HG03558 (cell line): ENCODE measurements at regions not wholly inside any gene's neighbourhood (a gene's known extent, or its start where the extent isn't known, plus 50 kb on each side); places are given as distances from the start of the nearest gene placed in this dataset.

Experiments used
- ATAC-seq: cut with Tn5 transposase; IDR thresholded peaks from one replicate; pipeline ENCODE4 v1.9.1; 2021; ENCODE audit warnings: moderate number of reproducible peaks; ENCODE audit not compliant: unreplicated experiment; ENCODE audit errors: extremely low read depth

- no peak for ATAC-seq
These were observed 369.1 kb downstream of the FGF9 start for GRCh38 chr13:22039961-22040360.

- no peak for ATAC-seq
These were observed 370.0 kb downstream of the FGF9 start for GRCh38 chr13:22040810-22041364.

DNA sequence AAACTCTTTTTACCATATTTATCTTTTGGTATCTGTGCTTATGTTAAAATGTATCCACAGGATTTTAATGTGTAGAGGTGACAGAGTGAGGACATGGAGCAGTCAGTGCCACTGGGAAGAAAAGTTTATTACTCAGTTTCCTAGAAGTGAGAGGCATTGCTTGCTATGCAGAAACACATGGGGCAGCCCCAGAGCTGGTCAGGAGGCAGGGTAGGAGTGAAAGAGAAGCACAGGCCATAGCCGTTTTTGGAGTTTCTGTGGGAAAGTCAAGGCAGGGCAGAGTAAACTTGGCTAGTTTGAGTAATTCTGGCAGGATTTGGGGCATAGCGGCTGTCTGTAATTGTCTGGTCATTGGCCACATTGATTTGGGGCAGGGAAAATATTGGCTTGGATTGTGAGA lies 370.9 kb downstream of the FGF9 start:
- ATAC-seq = no peak

DNA sequence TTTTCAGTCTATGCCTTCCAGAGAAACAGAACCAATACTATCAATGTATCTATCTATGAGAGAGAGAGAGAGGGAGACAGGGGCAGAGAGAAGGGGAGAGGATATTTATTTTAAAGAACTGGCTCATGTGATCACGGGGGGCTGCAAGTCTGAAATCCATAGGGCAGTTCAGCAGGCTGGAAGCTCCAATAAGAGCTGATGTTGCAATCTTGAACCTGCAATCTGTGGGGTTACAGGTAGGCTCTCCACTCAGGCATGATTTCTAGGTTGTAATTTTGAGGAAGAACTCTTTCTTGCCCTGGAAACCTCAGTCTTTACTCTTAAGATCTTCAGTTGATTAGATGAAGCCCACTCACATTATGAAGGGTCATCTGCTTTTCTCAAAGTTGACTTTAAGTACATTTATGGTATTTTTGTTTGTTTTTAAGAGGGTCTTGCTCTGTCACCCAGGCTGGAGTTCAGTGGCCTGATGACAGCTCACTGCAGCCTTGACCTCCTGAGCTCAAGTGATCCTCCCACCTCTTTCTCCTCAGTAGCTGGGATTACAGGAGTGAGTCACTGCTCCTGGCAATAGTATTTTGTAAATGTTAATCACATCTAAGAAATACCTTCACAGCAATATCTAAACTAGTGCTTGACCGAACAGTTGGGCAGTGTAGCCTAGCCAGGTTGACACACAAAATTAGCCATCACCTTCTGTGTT lies 376.4 kb downstream of the FGF9 start:
- ATAC-seq = no peak

DNA sequence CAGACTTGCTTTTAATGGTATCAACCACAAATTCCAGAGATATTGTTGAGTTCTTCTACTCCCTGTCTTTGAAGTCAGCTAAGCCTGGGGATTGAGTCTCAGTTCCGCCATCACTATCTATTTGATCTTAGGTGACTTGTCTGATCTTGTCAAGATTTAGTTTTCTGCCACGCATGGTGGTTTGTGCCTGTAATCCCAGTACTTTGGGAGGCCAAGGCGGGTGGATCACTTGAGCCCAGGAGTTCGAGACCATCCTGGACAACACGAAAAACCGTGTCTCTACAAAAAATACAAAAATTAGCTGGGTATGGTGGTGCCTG lies 376.9 kb downstream of the FGF9 start:
- no peak for ATAC-seq

DNA sequence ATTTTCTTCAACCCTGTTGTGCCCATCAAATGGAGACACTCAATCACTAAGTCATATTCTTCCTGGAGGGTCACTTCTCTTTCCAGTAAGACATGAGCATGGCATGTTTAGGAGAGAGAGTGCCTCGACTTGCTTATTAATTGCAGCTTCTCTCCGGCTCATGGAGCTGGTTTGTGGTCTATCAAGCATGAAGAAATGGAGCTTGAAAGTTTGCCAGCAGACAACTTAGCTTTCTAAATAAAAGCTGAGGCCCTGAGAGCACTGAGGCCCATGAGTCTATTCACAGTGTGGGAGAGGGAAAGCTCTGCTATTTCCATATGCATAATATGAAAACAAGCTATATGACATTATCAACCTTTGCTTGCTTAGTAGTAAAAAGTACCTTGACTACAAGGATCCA lies 378.5 kb downstream of the FGF9 start:
- ATAC-seq = no peak

DNA sequence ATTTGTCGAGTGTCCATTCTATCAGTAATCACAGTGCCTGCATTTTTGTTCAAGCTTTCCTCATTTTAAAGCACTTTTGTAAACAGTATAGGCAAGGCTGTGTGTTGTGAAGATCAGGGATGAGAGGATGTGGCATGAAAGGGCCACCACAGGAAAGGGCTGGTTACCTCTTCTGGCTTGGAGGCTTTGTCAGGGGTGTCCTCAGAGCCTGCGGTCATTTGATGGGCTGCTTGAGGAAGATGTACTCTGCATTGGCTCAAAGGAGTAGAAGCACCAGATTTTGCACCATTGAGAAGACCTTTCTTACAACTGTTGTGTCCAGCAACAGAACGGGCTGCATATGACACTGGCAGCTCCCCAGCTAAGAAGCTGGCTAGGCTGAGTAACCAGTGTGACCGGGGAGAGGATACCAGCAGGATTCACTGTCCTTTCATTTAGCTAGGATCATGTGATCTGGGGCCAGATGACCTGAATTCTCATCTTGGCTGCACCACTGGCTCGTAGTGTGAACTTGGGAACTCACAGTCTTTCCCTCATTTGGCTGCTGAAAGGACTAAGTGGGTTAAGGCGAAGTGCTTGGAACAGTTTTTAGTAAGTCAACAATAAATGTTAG lies 380.2 kb downstream of the FGF9 start:
- ATAC-seq = no peak

- ATAC-seq = no peak
These were observed 382.2 kb downstream of the FGF9 start for GRCh38 chr13:22053053-22053452.

GRCh38 chr13:22055259-22055658 lies 384.4 kb downstream of the FGF9 start:
- ATAC-seq = no peak

- no peak for ATAC-seq
These were observed 389.3 kb downstream of the FGF9 start for GRCh38 chr13:22060187-22060586.

DNA sequence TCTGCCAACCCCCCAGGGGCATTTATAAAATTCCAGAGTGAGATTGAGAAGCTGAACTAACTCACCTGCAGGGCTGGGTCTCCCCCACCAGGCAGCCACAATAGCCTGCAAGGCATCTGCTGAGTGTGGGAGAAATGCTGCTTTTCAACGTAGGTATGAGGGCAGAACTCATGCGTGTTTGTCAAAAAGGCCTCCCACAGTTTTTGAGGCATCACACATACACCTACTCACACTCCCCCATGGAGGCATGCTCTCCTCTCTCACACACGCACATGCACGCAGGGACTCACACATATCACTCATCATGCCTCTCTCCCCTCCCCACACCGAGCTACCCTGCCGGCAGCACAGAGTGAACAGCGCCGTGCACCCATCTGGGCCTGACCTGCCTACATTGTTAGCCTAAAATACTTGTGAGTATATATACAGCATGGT lies 390.5 kb downstream of the FGF9 start:
- ATAC-seq = peak; percentile 31

DNA sequence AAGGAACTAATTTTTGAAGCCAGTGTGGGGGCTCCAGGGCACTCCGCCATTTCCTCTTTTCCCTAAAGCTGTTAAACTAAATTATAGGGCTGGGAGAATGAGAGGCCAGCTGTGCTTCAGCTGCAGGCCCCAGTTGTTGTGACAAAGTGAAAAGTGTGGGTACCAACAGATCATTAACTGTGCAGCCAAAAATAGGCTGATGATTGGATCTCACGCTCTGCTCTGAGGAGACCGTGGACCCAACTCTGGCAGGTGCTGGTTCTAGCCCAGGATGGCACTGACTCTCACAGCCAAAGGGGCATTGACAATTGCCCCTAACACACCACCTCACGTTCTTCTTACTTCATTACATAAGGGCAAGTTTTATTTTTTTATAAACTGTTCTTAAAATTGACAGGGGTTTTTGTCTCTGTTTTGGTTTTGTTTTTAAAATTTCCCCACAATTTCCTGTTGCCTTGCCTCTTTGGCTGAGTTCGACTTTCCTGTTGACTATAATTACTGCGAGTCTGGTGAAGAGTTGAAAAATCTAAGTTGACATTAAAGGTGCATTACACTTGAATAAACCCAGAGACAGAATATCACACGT lies 391.0 kb downstream of the FGF9 start:
- ATAC-seq = peak; percentile 50

DNA sequence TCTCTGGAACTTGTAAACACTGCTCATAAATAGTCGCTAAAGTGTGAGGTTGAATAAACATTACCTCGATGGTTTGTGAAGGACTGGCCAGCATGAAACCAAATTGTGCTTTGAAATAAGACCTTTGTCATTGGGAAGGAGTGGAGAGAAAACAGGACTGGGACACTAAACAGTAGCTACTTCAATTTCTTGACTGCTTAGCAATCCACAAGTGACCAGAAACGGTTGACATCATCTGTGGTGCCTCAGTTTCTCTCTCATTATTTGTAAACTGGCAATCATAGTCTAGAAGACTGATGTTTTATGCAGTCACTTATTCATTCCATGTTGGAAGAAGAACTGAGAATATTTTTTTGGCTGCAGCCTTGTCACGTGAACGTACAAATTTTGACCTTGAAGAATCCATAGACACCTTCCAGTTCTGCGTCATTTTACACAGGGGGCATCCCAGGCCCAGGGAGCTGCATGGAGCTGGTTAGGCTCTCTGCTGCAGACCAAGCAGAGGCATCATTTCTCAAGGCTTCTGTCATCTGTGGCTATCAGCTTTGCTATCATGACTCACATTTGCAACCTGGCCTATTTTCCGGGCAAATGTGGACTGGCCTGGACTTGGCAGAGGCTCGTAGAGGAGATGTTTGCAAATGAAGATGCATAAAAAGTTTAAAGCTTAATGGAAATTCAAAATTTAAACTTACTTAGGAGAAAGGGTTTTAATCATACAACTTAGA lies 391.8 kb downstream of the FGF9 start:
- ATAC-seq = no peak

GRCh38 chr13:22063416-22064124 lies 392.7 kb downstream of the FGF9 start:
- no peak for ATAC-seq

GRCh38 chr13:22064854-22065620 lies 394.2 kb downstream of the FGF9 start:
- no peak for ATAC-seq

- ATAC-seq = peak; percentile 47
These were observed 402.8 kb downstream of the FGF9 start for GRCh38 chr13:22073718-22074117.

DNA sequence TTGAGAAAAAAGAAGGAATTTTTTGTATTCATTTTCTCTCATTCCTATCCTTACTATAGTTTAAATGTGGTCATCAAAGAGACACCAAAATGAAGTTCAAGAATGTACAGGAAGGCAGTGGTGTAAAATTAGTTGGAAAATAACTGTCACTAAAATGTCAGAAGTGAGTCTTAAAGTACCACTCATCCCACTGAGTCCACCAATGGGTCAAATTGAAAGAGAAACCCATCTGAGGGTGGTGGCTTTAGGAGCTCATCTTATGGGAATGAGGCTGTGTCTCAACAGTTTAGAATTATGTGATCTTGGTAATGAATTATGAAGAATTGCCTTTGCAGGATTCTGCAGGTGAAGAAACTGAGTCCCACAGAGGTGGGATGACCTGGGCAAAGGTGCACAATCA lies 403.5 kb downstream of the FGF9 start:
- ATAC-seq = no peak

- no peak for ATAC-seq
These were observed 405.8 kb downstream of the FGF9 start for GRCh38 chr13:22076658-22077057.

DNA sequence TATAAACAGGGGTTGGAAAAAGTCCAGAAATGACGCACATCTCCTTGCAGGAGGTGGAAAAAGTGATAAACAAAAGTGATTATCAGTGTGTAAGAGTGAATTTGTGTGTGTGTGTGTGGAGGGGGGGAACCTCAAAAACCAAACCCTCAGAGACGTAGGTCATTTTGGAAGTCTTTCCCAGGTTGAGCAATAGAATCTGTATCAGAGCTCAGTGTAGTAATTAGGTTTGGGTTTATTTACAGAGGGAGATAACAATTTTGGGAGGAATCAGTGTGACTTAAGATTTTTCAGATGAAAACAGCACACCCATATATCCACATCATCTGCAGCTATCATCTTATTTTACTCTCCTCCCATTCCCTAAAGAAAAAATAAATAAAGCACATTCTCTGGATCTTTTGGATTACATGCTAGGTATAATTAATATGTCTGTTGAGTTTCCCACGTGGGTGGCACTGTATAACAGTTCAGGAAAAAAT lies 406.4 kb downstream of the FGF9 start:
- no peak for ATAC-seq
